ENCODE measurements at regions not wholly inside any gene's neighbourhood (a gene's known extent, or its start where the extent isn't known, plus 50 kb on each side); places are given as distances from the start of the nearest gene placed in this dataset.

- Histone ChIP-seq H4K20me1 (ENCODE audit: control insufficient read depth, extremely low read depth, insufficient read depth, low read length) (no peaks in the 10 kb centered on the region), H3K4me3 (replicated peaks in 1 of 4; ENCODE audit: control extremely low read depth in 1 of 4, insufficient read depth in 1 of 4, low read depth in 3 of 4, low read length in 4 of 4) (no peak overlapping the region), H3K27me3 (ENCODE audit: control insufficient read depth, insufficient read depth, low read length) (no peaks in the 10 kb centered on the region), H3K79me2 (ENCODE audit: control insufficient read depth, insufficient read depth, low read length) (no peaks in the 10 kb centered on the region), H3K9ac (ENCODE audit: insufficient read depth, low read length) (no peak overlapping the region), H3K4me2 (ENCODE audit: extremely low read depth, insufficient read depth, low read length) (no peak overlapping the region), H3K4me1 (ENCODE audit: control insufficient read depth, extremely low read depth, insufficient read depth, low read length) (no peaks in the 10 kb centered on the region), H3K9me3 (ENCODE audit: control insufficient read depth, insufficient read depth, low read depth, low read length) (no peaks in the 10 kb centered on the region), H3K36me3 (ENCODE audit: control insufficient read depth, insufficient read depth, low read length) (no peaks in the 10 kb centered on the region), H2AFZ (ENCODE audit: low read length) (no peak overlapping the region), H3K27ac (ENCODE audit: insufficient read depth, low read length) (no peak overlapping the region)
- TF ChIP-seq EZH2 (IDR thresholded peaks at IDR 0.05; ENCODE audit: low read length, missing control alignments): no peak
- no peak for TF ChIP-seq CTCF (conservative IDR thresholded peaks at IDR 0.05 in 1 of 2, IDR thresholded peaks at IDR 0.05 in 1 of 2; ENCODE audit: low read depth in 1 of 2, low read length in 2 of 2)
- DNase-seq (ENCODE audit: low read depth in 2 of 2): no peak
Observed at GRCh38 chr5:28104080-28104479, 1065.7 kb upstream of the CDH9 start.

GRCh38 chr5:28084069-28084468, 1045.7 kb upstream of the CDH9 start:
- no peak overlapping the region for H3K4me2 ChIP-seq (ENCODE audit: extremely low read depth, insufficient read depth, low read length)
- no peak overlapping the region for H3K4me3 ChIP-seq (replicated peaks in 1 of 4; ENCODE audit: control extremely low read depth in 1 of 4, insufficient read depth in 1 of 4, low read depth in 3 of 4, low read length in 4 of 4)
- DNase-seq (ENCODE audit: low read depth in 2 of 2): no peak
- H2AFZ ChIP-seq (ENCODE audit: low read length): no peak overlapping the region
- H3K4me1 ChIP-seq (ENCODE audit: control insufficient read depth, extremely low read depth, insufficient read depth, low read length): no peaks in the 10 kb centered on the region
- no peaks in the 10 kb centered on the region for H3K79me2 ChIP-seq (ENCODE audit: control insufficient read depth, insufficient read depth, low read length)
- H4K20me1 ChIP-seq (ENCODE audit: control insufficient read depth, extremely low read depth, insufficient read depth, low read length): no peaks in the 10 kb centered on the region
- TF ChIP-seq EZH2 (IDR thresholded peaks at IDR 0.05; ENCODE audit: low read length, missing control alignments): no peak
- no peak for TF ChIP-seq CTCF (conservative IDR thresholded peaks at IDR 0.05 in 1 of 2, IDR thresholded peaks at IDR 0.05 in 1 of 2; ENCODE audit: low read depth in 1 of 2, low read length in 2 of 2)
- no peaks in the 10 kb centered on the region for H3K36me3 ChIP-seq (ENCODE audit: control insufficient read depth, insufficient read depth, low read length)
- no peaks in the 10 kb centered on the region for H3K9me3 ChIP-seq (ENCODE audit: control insufficient read depth, insufficient read depth, low read depth, low read length)
- no peak overlapping the region for H3K27ac ChIP-seq (ENCODE audit: insufficient read depth, low read length)
- H3K9ac ChIP-seq (ENCODE audit: insufficient read depth, low read length): no peak overlapping the region
- H3K27me3 ChIP-seq (ENCODE audit: control insufficient read depth, insufficient read depth, low read length): no peaks in the 10 kb centered on the region

GRCh38 chr5:28082610-28083009, 1044.2 kb upstream of the CDH9 start:
- no peaks in the 10 kb centered on the region for H3K36me3 ChIP-seq (ENCODE audit: control insufficient read depth, insufficient read depth, low read length)
- H3K4me2 ChIP-seq (ENCODE audit: extremely low read depth, insufficient read depth, low read length): no peak overlapping the region
- no peaks in the 10 kb centered on the region for H3K79me2 ChIP-seq (ENCODE audit: control insufficient read depth, insufficient read depth, low read length)
- H3K27ac ChIP-seq (ENCODE audit: insufficient read depth, low read length): no peak overlapping the region
- no peak for DNase-seq (ENCODE audit: low read depth in 2 of 2)
- H3K9me3 ChIP-seq (ENCODE audit: control insufficient read depth, insufficient read depth, low read depth, low read length): no peaks in the 10 kb centered on the region
- H2AFZ ChIP-seq (ENCODE audit: low read length): no peak overlapping the region
- no peak overlapping the region for H3K9ac ChIP-seq (ENCODE audit: insufficient read depth, low read length)
- no peaks in the 10 kb centered on the region for H3K4me1 ChIP-seq (ENCODE audit: control insufficient read depth, extremely low read depth, insufficient read depth, low read length)
- TF ChIP-seq EZH2 (IDR thresholded peaks at IDR 0.05; ENCODE audit: low read length, missing control alignments) (no peak), CTCF (conservative IDR thresholded peaks at IDR 0.05 in 1 of 2, IDR thresholded peaks at IDR 0.05 in 1 of 2; ENCODE audit: low read depth in 1 of 2, low read length in 2 of 2) (no peak)
- H3K27me3 ChIP-seq (ENCODE audit: control insufficient read depth, insufficient read depth, low read length): no peaks in the 10 kb centered on the region
- H4K20me1 ChIP-seq (ENCODE audit: control insufficient read depth, extremely low read depth, insufficient read depth, low read length): no peaks in the 10 kb centered on the region
- no peak overlapping the region for H3K4me3 ChIP-seq (replicated peaks in 1 of 4; ENCODE audit: control extremely low read depth in 1 of 4, insufficient read depth in 1 of 4, low read depth in 3 of 4, low read length in 4 of 4)

Measured in fibroblast of lung (primary cell).